IPS-20b (cell line): ENCODE measurements at regions not wholly inside any gene's neighbourhood (a gene's known extent, or its start where the extent isn't known, plus 50 kb on each side); places are given as distances from the start of the nearest gene placed in this dataset.
A peak's percentile ranks its signal among the peaks of the same experiment; 100 is the strongest.
"Not testable (repeated sequence)": the region's sequence is repeated elsewhere in the genome, so short reads cannot be mapped to it uniquely, and the experiment has no call there.

Experiments
- H3K27ac ChIP-seq: one replicate; pipeline ENCODE4 v1.5.1; 2013; ENCODE audit warnings: low read length
- H3K27me3 ChIP-seq: 2 replicates; pipeline ENCODE4 v1.6.1; 2013; ENCODE audit warnings: mild to moderate bottlenecking, low read length, inconsistent platforms; ENCODE audit not compliant: insufficient read depth
- H3K36me3 ChIP-seq: 2 replicates; pipeline ENCODE4 v1.6.1; 2013; ENCODE audit warnings: low read depth, mild to moderate bottlenecking, inconsistent platforms, low read length, moderate library complexity; ENCODE audit not compliant: insufficient read depth
- H3K4me1 ChIP-seq: 2 replicates; pipeline ENCODE4 v1.6.1; 2013; ENCODE audit warnings: mild to moderate bottlenecking, control low read depth, inconsistent platforms, low read length, moderate library complexity; ENCODE audit not compliant: insufficient read depth
- H3K4me3 ChIP-seq: 2 replicates; pipeline ENCODE4 v1.5.1; 2013; ENCODE audit warnings: mild to moderate bottlenecking, low read length, inconsistent platforms
- H3K9ac ChIP-seq: 2 replicates; pipeline ENCODE4 v1.6.1; 2013; ENCODE audit warnings: low read depth, mild to moderate bottlenecking, inconsistent platforms, low read length, moderate library complexity
- H3K9me3 ChIP-seq: 2 replicates; pipeline ENCODE4 v1.6.1; 2013; ENCODE audit warnings: mild to moderate bottlenecking, low read depth, low read length, inconsistent platforms; ENCODE audit not compliant: insufficient read depth

- H3K9ac ChIP-seq = no peak overlapping the region
- no peaks in the 10 kb centered on the region for H3K27me3 ChIP-seq
- H3K4me1 ChIP-seq = no peaks in the 10 kb centered on the region
- H3K9me3 ChIP-seq = no peaks in the 10 kb centered on the region
- no peak overlapping the region for H3K4me3 ChIP-seq
- H3K36me3 ChIP-seq = no peaks in the 10 kb centered on the region
- H3K27ac ChIP-seq = no peak overlapping the region
Observed at GRCh38 chr3:137669519-137670060, 94.5 kb upstream of the SOX14 start.

GRCh38 chr3:137687181-137687879 lies 76.8 kb upstream of the SOX14 start:
- Histone ChIP-seq H3K27me3 (no peaks in the 10 kb centered on the region), H3K4me1 (no peaks in the 10 kb centered on the region), H3K36me3 (no peaks in the 10 kb centered on the region), H3K4me3 (no peak overlapping the region), H3K9me3 (no peaks in the 10 kb centered on the region), H3K27ac (no peak overlapping the region), H3K9ac (no peak overlapping the region)

- Histone ChIP-seq H3K27ac (no peak overlapping the region), H3K9ac (no peak overlapping the region), H3K36me3 (no peaks in the 10 kb centered on the region), H3K4me3 (no peak overlapping the region), H3K4me1 (peaks cover 8% of the 10 kb centered on the region; the same call in 1 of the 2 replicates), H3K9me3 (no peaks in the 10 kb centered on the region), H3K27me3 (no peaks in the 10 kb centered on the region)
Observed at GRCh38 chr3:137692803-137693431, 71.2 kb upstream of the SOX14 start.

GRCh38 chr3:137693791-137694190 lies 70.3 kb upstream of the SOX14 start:
- no peak overlapping the region for H3K9ac ChIP-seq
- no peaks in the 10 kb centered on the region for H3K36me3 ChIP-seq
- H3K27ac ChIP-seq = no peak overlapping the region
- H3K27me3 ChIP-seq = no peaks in the 10 kb centered on the region
- no peak overlapping the region for H3K4me3 ChIP-seq
- no peaks in the 10 kb centered on the region for H3K9me3 ChIP-seq
- peaks cover 8% of the 10 kb centered on the region; the same call in 1 of the 2 replicates for H3K4me1 ChIP-seq

- peaks cover 8% of the 10 kb centered on the region; the same call in 1 of the 2 replicates for H3K4me1 ChIP-seq
- no peaks in the 10 kb centered on the region for H3K36me3 ChIP-seq
- H3K27ac ChIP-seq = no peak overlapping the region
- no peaks in the 10 kb centered on the region for H3K27me3 ChIP-seq
- no peaks in the 10 kb centered on the region for H3K9me3 ChIP-seq
- H3K4me3 ChIP-seq = 0 out of 2 replicates have a peak overlapping the region, but pooled peaks have one; percentile 3
- H3K9ac ChIP-seq = no peak overlapping the region
Observed at GRCh38 chr3:137694836-137695235, 69.3 kb upstream of the SOX14 start.

- Histone ChIP-seq H3K4me3 (0 out of 2 replicates have a peak overlapping the region, but pooled peaks have one; percentile 3), H3K36me3 (no peaks in the 10 kb centered on the region), H3K27ac (no peak overlapping the region), H3K27me3 (no peaks in the 10 kb centered on the region), H3K9me3 (no peaks in the 10 kb centered on the region), H3K4me1 (peaks cover 8% of the 10 kb centered on the region; the same call in 1 of the 2 replicates), H3K9ac (no peak overlapping the region)
Observed at GRCh38 chr3:137695351-137695750, 68.8 kb upstream of the SOX14 start.

- H3K9me3 ChIP-seq = no peaks in the 10 kb centered on the region
- H3K4me3 ChIP-seq = no peak overlapping the region
- H3K36me3 ChIP-seq = no peaks in the 10 kb centered on the region
Observed at GRCh38 chr3:137709011-137709601, 55.0 kb upstream of the SOX14 start.

GRCh38 chr3:137713965-137714364 lies 50.1 kb upstream of the SOX14 start:
- not testable (repeated sequence) for H3K9ac ChIP-seq, H3K27ac ChIP-seq, H3K9me3 ChIP-seq, H3K27me3 ChIP-seq, H3K4me3 ChIP-seq, H3K4me1 ChIP-seq, H3K36me3 ChIP-seq

More at GRCh38 chr3:137709011-137709601, 55.0 kb upstream of the SOX14 start:
- Histone ChIP-seq H3K4me1 (no peaks in the 10 kb centered on the region), H3K27me3 (no peaks in the 10 kb centered on the region), H3K9ac (no peak overlapping the region), H3K27ac (no peak overlapping the region)
